Adrenal gland (tissue), 9 donors: ENCODE measurements at regions not wholly inside any gene's neighbourhood (a gene's known extent, or its start where the extent isn't known, plus 50 kb on each side); places are given as distances from the start of the nearest gene placed in this dataset.

ENCODE experiments used
- DNase-seq, 7 donors: peaks; one replicate each; pipeline ENCODE4 v3.0.0-alpha.2; 2019 to 2020
- H3K27ac ChIP-seq, 5 donors: fragments of 200-600 bp; sonication (generic) in 4 of 5; 1 replicate in 3 of 5; 2 replicates in 2 of 5; pipeline versions ENCODE4 v1.5.1 to v1.8.0; 2016 to 2020; ENCODE audit warnings: mild to moderate bottlenecking in 1 of 5
- H3K27me3 ChIP-seq: fragments of 200-600 bp; 2 replicates; pipeline ENCODE4 v1.8.0; 2021
- H3K36me3 ChIP-seq, 2 donors: fragments of 200-600 bp; replicated peaks in 1 of 2; 1 replicate in 1 of 2; 2 replicates in 1 of 2; pipeline versions ENCODE4 v1.5.1 to v1.8.0; 2018 to 2022
- H3K4me1 ChIP-seq, 2 donors: fragments of 200-600 bp; replicated peaks in 1 of 2; 1 replicate in 1 of 2; 2 replicates in 1 of 2; pipeline versions ENCODE4 v1.5.1 to v1.8.0; 2018 to 2021
- H3K4me3 ChIP-seq, 4 donors: fragments of 200-600 bp; sonication (generic) in 3 of 4; one replicate each; pipeline ENCODE4 v1.5.1; 2016 to 2018
- H3K9me3 ChIP-seq, 3 donors: fragments of 200-600 bp; sonication (generic) in 1 of 3; replicated peaks in 1 of 3; 1 replicate in 2 of 3; 2 replicates in 1 of 3; pipeline versions ENCODE4 v1.5.1 to v1.8.0; 2016 to 2021
- POLR2A ChIP-seq, 2 donors: fragments of 450-650 bp; IDR thresholded peaks; one replicate each; pipeline ENCODE4 v1.6.1; 2017; ENCODE audit warnings: antibody characterized with exemption in 2 of 2, mild to moderate bottlenecking in 2 of 2, moderate library complexity in 1 of 2
- WGBS, 4 donors: extraction: QIAGEN DNeasy Blood & Tissue Kit in 2 of 4; methylation state at CpG; one replicate each; pipeline versions ENCODE4 v1.1.5 to v1.1.7; 2013 to 2017; 5-methylcytosine and 5-hydroxymethylcytosine counted together
- intact Hi-C, 2 donors: fragments of 100-400 bp; cut with DNase I; formaldehyde crosslinking; loops; one replicate each; pipeline versions ENCODE4 v1.14.1 to v1.15.0; 2022 to 2023
- TF ChIP-seq, protein P1 (sequence below), 6 experiments: fragments of 450-650 bp in 4 of 6; fragments of 200-600 bp in 2 of 6; sonication (generic) in 1 of 6; IDR thresholded peaks; 1 replicate in 5 of 6; 2 replicates in 1 of 6; pipeline versions ENCODE4 v1.5.1 to v1.8.0; 2016 to 2021; ENCODE audit warnings: antibody characterized with exemption in 6 of 6, mild to moderate bottlenecking in 2 of 6, moderate library complexity in 1 of 6
- donor health status: healthy with polysubstance abuse.
- donor health status: Bipolar disorder and iron deficiency.
- donor health status: DM: yes; HTN: yes; CAD: no.
- donor health status: DM: no; HTN: no; CAD: no.
- donor health status: DM: no; HTN: no; CAD: no.

DNA sequence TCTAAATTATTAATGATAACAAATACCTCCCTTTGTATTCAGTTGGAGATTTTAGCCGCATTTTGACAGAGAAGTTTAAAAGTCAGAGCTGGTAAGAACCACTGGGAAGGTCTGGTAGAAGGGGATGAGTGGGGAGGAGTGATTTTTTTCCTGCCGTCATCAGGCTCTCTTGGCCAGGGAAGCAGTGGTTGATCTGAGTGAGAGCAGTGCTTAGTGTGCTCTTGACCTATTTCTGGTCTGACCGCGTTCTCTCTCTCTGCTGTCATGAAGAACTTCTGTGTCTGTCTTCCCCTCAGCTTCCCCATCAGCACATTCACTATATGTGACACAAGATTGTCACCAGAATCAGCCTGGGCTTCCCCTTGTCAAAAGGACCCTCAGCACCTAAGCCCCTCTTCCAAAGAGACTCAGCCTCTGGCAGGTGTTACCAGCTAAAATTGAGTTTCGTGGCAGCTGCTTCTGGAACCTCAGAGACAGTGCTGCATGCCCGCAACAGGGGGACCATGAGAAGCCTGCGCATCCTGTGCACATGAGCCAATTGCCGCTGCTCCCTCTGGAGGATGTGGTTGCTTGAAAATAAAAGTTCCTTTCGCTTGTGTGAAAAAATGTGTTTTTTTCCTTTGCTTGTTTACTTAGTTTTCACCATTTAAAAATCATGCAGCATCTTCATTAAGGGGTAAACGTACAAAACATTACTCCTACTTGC lies 268.9 kb downstream of the C4orf33 start:
- no peak for DNase-seq
- Histone ChIP-seq H3K9me3 (no peaks in the 10 kb centered on the region), H3K4me3 (no peak overlapping the region), H3K27me3 (no peaks in the 10 kb centered on the region), H3K27ac (no peak overlapping the region), H3K4me1 (no peaks in the 10 kb centered on the region), H3K36me3 (no peaks in the 10 kb centered on the region)
- TF ChIP-seq, protein P1, sequence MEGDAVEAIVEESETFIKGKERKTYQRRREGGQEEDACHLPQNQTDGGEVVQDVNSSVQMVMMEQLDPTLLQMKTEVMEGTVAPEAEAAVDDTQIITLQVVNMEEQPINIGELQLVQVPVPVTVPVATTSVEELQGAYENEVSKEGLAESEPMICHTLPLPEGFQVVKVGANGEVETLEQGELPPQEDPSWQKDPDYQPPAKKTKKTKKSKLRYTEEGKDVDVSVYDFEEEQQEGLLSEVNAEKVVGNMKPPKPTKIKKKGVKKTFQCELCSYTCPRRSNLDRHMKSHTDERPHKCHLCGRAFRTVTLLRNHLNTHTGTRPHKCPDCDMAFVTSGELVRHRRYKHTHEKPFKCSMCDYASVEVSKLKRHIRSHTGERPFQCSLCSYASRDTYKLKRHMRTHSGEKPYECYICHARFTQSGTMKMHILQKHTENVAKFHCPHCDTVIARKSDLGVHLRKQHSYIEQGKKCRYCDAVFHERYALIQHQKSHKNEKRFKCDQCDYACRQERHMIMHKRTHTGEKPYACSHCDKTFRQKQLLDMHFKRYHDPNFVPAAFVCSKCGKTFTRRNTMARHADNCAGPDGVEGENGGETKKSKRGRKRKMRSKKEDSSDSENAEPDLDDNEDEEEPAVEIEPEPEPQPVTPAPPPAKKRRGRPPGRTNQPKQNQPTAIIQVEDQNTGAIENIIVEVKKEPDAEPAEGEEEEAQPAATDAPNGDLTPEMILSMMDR (IDR thresholded peaks at IDR 0.05) = no peak
- TF ChIP-seq POLR2A (IDR thresholded peaks at IDR 0.05) = no peak
- WGBS, 4 donors = 66 to 76% (median 70%) methylated on average over 10 of the region's 10 CpGs
- intact Hi-C loops = loop anchor here (5.0 to 10.0 kb wide), 2 partner anchors 277 to 280 kb away; no protein-coding TSS in a partner anchor

DNA sequence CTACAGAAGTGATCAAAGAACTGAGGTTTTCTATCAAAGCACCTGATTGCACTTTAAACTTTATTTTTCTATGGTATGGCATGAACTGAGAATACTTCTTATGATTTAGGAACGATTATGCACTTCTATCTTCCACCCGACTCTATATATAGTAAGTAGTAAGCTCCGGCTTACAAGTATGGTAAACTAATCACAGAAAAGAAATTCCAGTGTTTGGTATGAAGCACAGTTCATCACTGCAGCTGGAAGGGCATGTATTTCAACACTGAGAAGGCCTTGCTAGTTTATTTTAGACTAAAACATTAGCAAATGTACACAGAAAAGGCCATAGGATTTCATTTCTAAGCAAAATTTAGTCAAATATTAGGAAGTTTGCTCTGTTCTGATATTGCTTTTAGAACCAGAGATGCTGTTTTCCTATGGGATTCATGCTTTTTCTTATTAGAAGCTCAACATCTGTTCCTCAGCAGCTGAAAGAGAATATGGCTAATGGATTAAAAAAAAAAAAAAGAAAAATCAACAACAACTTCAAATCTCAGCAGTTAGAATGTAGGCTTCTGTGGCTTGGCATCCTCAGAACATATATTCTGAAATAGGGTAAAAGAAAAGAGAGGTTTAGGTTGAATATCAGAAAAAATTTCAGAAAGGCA lies 273.5 kb downstream of the C4orf33 start:
- Histone ChIP-seq H3K4me1 (no peaks in the 10 kb centered on the region), H3K27ac (no peak overlapping the region), H3K9me3 (no peaks in the 10 kb centered on the region), H3K4me3 (no peak overlapping the region), H3K36me3 (no peaks in the 10 kb centered on the region), H3K27me3 (no peaks in the 10 kb centered on the region)
- intact Hi-C loops = loop anchor here in 1 of 2 donors (10.0 kb wide), 1 partner anchor 275 kb away; no protein-coding TSS in a partner anchor
- no peak for DNase-seq
- WGBS, 4 donors = 64 to 81% (median 74%) methylated on average over 3 of the region's 3 CpGs
- no peak for TF ChIP-seq POLR2A (IDR thresholded peaks at IDR 0.05)
- TF ChIP-seq, protein P1 (IDR thresholded peaks at IDR 0.05) = no peak

DNA sequence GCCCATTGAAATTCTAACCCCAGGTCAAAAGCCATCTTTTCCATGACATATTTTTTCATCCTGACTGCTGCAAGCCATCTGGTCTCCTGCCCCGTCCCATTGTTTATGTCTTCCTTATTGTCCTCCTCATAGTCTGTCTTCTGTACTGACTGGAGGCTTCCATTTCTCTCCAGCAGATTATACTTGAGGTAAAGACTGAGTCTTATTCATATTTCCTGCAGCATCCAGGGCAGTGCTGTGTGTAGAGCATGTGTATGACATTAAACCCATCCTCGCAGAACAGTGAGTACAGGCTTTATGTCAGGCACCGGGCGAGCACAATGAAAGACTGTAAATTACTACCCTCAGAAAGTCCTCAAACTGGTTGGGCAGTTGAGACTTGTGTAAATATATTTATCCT lies 275.1 kb downstream of the C4orf33 start:
- no peaks in the 10 kb centered on the region for H3K27me3 ChIP-seq
- H3K4me3 ChIP-seq = no peak overlapping the region
- no peaks in the 10 kb centered on the region for H3K36me3 ChIP-seq
- no peak for TF ChIP-seq POLR2A (IDR thresholded peaks at IDR 0.05)
- TF ChIP-seq, protein P1 (IDR thresholded peaks at IDR 0.05) = no peak
- intact Hi-C loops = no loop called here
- DNase-seq = no peak
- WGBS, 4 donors = 67 to 83% (median 77%) methylated on average over 4 of the region's 4 CpGs
- no peaks in the 10 kb centered on the region for H3K4me1 ChIP-seq
- no peaks in the 10 kb centered on the region for H3K9me3 ChIP-seq
- H3K27ac ChIP-seq = no peak overlapping the region

DNA sequence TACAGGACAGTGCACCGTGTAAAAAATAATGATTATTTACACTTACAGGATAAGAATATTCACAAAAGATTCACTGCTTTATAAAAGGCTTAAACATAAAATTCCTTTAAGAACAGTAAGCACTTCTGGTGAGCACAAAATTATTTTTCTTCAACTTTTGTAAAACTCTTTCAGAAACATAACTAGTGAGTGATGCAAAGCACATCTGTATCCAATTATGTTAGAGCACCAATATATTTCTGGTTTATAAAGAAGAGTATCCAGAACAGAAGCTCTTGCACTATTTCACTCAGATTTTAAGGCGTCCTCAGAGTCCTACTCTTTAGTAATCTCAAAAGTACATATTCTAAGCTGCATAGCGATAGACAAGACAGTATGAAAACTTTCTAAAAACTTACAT lies 276.0 kb downstream of the C4orf33 start:
- no peaks in the 10 kb centered on the region for H3K9me3 ChIP-seq
- intact Hi-C loops = no loop called here
- H3K4me3 ChIP-seq = no peak overlapping the region
- no peaks in the 10 kb centered on the region for H3K27me3 ChIP-seq
- no peak for DNase-seq
- 69 to 83% (median 72%) methylated on average over 3 of the region's 3 CpGs for WGBS, 4 donors
- TF ChIP-seq POLR2A (IDR thresholded peaks at IDR 0.05) = no peak
- TF ChIP-seq, protein P1 (IDR thresholded peaks at IDR 0.05) = no peak
- H3K4me1 ChIP-seq = no peaks in the 10 kb centered on the region
- H3K36me3 ChIP-seq = no peaks in the 10 kb centered on the region
- no peak overlapping the region for H3K27ac ChIP-seq
